GM19438 (cell line): ENCODE measurements at regions not wholly inside any gene's neighbourhood (a gene's known extent, or its start where the extent isn't known, plus 50 kb on each side); places are given as distances from the start of the nearest gene placed in this dataset.
"Not testable (repeated sequence)": the region's sequence is repeated elsewhere in the genome, so short reads cannot be mapped to it uniquely, and the experiment has no call there.

Source experiments
- ATAC-seq: cut with Tn5 transposase; IDR thresholded peaks from one replicate; pipeline ENCODE4 v1.9.1; 2021; ENCODE audit warnings: low read depth; ENCODE audit not compliant: unreplicated experiment

DNA sequence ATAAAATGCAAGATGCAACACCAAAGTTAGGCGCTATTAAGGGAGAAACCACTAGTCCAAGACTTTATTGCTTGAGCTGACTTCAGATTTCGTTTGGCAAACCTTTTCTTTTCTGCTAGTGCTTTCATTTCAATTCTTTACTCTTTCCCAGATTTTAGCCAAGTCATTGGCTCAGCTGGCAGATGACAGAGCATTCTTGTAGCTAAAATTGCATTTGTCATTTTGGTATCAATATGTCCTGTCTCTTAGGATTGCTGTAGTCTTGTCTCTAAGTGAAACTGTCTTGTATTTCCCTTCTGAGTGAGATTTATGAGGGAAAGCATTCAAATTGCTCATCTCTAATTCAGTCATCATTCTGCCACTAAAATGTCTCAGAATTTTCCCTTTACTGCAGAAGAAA, 335.1 kb downstream of the METTL4 start:
- no peak for ATAC-seq

DNA sequence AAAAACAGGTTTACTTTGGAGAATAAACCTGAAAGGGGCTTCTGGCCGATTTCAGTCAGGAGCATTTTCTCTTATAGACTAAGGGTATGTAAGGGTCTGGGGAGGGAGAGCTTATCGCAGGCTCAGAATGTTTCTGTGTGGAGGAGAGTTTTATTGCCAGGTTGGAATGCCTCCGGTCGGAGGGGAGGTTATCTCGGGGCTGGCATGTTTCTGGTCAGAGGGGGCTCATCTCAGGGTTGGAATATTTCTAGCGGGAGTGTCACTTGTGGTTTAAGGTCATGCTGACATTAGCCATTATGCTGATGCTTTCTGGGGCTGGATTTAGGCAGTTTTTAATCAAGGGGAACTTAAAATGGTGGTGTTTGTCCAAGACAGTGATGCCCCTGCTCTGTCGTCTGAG, 333.6 kb downstream of the METTL4 start:
- ATAC-seq, result no peak

DNA sequence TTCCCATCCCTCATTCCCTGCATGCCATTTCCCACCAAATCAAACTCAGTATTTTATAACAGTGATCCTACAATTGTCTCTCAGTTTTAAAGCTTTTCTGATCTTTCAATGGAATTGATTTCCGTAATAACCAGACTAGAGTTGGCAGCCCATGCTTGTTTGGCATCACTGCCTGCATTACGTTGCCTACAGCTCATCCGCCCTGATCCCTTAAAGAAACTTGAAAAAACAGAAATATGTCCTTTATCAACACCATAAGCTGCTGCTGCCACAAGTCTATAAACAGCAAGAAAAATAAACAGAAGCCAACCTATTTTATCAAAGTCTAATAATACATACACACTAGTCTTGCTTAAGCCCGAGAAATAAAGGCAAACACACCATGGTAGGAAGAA, 331.0 kb downstream of the METTL4 start:
- no peak for ATAC-seq

DNA sequence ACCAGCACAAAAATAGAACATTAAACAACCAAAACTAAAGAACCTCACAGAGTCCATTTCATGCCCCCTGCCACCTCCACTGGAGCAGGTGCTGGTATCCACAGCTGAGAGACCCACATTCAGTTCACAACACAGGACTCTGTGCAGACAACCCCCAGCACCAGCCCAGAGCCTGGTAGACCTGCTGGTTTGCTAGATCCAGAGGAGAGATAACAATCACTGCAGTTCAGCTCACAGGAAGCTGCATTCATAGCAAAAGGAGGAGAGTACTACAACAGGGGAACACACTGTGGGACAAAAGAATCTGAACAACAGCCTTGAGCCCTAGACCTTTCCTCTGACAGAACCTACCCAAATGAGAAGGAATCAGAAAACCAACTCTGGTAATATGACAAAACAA, 326.7 kb downstream of the METTL4 start:
- no peak for ATAC-seq

DNA sequence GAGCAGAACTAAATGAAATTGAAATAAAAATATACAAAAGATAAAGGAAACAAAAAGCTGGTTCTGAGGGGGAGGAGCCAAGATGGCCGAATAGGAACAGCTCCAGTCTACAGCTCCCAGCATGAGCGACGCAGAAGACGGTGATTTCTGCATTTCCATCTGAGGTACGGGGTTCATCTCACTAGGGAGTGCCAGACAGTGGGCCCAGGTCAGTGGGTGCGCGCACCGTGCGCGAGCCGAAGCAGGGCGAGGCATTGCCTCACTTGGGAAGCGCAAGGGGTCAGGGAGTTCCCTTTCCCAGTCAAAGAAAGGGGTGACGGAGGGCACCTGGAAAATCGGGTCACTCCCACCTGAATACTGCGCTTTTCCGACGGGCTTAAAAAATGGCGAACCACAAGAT, 324.2 kb downstream of the METTL4 start:
- ATAC-seq, result not testable (repeated sequence)

DNA sequence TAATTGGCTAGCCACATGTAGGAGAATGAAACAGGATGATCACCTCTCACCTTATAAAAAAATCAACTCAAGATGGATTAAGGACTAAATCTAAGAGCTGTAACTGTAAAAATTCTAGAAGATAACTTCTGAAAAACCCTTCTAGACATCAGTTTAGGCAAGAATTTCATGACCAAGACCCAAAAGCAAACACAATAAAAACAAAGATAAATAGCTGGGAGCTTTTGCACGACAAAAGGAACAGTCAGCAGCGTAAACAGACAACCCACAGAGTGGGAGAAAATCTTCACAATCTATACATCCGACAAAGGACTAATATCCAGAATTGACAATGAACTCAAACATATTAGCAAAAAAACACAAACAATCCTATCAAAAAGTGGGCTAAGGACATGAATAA, 316.3 kb downstream of the METTL4 start:
- no peak for ATAC-seq

DNA sequence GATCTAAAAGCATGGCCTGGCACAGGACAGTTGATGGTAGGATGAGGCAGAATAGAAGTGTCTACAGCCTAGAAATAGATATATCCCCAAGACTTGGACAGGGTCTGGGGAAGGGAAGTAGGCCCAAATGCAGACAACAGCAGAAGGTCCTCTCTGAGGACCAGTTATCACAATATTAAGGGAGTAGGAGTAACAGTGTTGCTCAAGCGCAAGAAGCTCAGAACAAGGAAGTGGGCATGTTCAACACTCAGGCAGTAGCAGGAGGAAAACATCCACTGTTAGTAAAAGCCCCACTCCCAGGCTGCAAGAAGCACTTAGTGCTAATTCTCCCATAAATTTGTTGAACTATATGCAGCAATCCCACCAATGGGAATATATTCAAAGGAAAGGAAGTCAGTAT, 314.7 kb downstream of the METTL4 start:
- ATAC-seq, result no peak

DNA sequence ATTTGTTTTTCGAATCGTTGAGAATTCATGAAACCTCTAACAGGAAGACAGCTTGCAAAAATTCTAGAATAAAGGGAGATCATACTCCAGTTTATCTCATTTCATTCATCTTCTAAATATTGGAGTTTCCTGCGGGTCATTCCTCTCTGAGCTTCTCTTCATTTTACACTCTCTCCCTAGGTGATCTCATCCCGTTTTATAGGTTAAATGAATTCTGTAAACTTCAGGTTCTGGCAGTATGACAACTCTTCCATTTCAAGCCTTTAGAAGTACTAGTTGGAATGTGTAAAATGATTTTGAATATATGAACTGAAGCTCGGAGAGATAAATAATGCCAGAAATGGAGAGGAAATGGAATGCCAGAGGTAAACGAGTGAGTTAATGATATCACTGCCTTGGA, 312.4 kb downstream of the METTL4 start:
- no peak for ATAC-seq

DNA sequence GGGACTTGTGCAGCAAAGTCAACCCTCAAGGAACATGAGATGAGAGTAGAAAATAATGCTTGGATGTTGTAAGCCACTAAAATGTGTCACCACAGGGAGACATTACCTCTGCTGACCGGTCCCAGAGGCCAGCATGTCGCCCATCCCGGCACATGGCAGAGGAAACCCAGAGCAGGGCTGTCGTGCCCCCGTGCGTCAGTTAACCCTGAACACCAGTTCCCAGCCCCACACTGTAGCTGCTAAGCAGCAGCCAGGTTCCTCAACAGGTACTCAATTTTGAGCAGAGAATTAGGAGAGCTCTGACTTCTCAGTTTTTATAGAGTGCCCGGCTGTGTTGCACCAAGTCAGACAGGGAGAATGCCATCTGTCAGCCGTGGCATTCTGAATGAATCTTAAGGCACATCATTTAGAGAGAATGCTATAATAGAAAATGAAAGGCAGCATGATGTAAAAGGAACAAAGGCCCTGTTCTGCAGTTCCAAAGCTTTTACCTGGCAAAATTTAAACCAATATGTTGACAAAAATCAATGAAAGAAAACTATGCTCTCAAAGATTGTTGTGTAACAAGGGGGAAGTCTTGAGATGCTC, 307.9 kb downstream of the METTL4 start:
- ATAC-seq, result no peak

DNA sequence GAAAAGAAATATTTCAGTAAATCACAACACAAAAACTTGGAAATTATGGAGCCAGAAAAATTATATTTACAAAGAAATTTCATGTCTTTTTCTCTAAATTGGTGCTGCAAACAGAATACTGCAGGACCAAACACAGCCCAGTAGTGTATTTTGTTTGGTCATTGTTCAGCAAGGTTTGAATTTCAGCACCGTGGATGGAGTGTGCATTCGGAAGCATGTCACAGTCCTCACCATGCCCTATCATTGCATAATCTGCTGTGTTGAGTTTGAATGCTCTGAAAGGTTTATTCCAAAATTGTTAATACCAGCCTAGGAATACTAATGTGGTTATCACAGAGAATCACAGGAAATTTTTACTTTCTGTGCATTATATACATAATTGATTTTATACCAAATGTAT, 296.7 kb downstream of the METTL4 start:
- no peak for ATAC-seq

DNA sequence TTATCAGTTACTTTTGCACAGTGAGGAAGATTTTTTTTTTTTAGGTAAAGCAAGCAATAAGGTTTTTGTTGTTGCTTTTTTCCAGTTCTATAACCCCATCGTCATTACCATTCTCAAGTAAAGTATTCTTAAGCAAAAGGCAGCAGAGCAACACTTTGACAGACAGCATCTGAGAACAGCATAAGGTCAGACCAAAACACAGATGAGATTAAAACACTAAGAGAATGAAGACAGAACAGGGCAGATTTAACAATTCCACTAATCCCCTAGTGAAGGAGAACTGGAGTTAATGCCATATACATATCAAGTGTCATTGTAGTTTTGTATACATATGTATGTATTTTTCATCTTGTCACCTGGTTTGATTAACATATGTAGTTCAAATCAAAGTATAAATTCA, 290.2 kb downstream of the METTL4 start:
- no peak for ATAC-seq

DNA sequence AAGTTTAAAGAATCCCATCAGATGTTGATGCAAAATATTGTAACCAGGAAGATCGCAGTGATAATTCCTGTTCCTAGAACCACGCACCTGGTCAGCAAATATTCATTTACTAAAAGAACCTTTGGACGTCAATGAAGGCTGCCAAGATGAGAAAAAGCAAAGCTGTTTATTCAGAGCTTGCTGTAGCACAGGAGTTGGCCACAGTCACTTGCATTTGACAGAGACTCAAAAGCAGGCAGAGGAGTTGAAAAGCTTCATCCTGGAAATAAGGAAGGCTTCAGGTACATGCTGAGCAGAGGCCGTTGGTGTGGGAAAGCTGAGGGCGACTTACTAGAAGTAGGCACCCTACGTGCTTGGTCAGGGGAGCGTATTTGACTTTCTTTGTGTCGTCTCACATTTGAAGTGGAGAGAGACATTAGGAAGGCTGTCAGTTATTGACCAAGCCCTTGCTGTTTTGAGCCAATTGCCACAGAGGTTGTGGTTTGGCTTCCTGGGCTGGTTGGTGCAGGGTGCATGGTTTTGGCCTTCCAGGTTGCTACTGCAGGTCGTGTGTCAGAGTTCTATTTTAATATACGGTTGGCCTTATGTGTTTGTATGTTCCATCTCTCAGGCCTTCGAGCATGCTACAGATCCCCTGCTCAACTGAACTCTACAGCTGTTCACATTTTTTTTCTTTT, 289.6 kb downstream of the METTL4 start:
- ATAC-seq, result no peak

DNA sequence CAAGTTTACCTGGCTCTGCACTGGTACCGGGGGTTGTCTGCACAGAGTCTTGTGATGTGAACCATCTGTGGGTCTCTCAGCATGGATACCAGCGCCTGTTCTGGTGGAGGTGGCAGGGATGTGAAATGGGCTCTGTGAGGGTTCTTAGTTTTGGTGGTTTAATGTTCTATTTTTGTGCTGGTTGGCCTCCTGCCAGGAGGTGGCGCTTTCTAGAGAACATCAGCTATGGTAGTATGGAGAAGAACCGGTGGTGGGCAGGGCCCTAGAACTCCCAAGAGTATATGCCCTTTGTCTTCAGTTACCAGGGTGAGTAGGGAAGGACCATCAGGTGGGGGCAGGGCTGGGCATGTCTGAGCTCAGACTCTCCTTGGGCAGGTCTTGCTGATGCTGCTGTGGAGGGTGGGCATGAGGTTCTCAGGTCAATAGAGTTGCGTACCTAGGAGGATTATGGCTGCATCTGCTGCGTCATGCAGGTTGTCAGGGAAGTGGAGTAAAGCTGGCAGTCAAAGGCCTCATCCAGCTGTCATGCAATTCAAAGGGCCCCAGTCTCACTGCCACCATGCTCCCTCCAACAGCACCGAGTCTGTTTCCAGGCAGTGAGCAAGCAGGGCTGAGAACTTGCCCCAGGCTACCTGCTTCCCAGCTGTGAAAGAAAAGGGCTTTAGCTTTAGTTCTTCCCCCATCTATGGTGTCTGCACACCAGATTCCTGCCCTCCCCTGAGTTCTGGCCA, 278.0 kb downstream of the METTL4 start:
- ATAC-seq, result no peak

DNA sequence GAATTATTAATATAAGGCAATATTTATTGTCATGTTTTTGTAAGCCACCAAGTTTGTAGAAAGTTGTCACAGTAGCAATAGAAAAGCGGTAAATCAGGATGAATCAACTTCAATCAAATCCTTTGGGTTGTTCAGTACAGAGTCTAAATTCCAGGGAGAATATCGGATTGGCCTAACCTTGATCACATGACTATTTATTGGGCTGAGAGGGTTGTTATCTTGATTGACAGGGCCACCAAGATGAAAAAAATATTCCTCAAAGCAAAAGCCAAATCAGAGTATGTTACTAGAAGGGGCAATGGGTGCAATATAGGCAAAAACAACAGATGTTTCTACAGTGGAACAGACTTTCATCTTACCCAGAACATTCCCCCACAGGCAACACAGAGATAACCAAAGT, 270.0 kb downstream of the METTL4 start:
- no peak for ATAC-seq

DNA sequence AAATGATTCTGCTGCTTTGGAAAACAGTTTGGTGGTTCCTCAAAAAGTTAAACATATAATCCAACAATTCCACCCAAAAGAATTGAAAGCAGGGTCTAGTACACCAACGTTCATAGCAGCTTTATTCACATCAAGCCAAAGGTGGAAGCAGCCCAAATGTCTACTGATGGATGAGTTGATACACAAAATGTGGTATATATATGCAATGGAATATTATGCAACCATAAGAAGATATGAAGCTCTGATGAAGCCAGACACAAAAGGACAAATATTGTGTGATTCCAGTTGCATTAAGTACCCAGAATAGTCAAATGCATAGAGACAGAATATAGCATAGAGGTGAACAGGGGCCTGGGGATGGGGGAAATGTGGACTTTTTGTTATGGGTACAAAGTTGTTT, 269.3 kb downstream of the METTL4 start:
- ATAC-seq, result no peak

DNA sequence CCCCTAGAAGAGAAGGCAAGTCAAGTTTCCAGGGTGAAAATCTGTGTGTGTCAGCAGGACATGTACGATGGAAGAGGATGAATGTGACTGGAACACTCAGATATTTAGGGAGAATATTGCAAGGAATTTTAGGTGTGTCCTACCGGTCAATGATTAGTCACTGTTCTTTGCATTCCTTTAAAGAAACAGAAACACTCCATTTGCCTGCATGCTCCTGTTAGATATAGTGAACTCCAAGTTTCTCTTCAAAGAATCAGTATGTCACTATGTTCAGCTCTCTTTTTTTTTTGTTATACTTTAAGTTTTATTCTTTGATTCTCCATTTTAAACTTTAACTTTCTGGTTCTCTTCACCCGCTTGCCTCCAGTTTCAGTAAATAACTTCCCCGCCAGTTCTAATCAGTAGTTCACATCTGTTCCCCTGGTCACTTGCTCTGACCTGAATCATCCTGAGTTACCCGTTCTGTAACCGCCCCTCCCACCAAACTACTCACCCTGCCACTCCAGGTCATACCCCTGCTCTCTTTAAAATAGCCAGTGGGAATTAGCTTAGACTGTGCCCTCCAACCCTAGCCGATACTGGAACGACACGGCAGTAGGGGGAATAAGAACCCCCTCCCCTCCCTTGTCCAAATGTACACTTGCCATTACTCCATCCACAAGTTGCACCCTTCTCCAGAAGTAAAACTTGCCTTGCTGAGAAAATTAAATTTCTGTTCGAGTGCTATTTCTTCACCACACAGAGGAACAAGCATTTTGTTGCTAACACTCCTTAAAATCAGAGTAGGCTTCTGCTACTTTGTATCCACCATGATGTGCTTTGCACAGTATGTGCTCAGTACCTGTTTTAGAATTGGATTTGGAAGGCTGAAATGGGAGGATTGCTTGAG, 268.4 kb downstream of the METTL4 start:
- ATAC-seq, result no peak

DNA sequence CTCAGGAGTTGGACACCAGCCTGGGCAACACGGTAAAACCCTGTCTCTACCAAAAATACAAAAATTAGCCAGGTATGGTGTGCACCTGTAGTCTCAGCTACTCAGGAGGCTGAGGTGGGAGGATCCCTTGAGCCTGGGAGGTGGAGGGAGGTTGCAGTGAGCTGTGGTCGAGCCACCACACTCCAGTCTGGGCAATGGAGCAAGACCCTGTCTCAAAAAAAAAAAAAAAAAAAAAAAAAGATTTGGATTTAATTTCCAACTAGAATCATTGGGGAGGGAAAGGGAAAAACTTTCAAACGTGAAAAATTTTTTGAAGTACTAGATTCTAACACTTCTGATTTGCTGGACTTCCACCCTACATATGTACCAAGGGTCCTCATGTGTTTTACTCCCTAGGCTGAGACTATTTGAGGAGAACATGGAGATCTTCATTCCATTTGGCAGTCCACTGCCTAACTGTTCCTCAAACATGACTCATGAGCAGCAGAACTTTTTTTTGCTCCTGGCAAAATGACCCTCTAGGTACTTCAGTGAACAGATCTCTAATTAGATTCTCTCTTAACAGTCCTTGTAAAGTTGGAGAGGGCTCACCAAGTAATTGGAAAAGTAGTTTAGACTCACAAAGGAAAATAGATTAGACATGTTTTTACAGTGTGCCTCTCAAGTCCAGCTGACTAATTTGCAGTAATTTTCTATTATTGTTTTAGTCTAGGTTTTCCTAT, 267.6 kb downstream of the METTL4 start:
- ATAC-seq, result no peak

DNA sequence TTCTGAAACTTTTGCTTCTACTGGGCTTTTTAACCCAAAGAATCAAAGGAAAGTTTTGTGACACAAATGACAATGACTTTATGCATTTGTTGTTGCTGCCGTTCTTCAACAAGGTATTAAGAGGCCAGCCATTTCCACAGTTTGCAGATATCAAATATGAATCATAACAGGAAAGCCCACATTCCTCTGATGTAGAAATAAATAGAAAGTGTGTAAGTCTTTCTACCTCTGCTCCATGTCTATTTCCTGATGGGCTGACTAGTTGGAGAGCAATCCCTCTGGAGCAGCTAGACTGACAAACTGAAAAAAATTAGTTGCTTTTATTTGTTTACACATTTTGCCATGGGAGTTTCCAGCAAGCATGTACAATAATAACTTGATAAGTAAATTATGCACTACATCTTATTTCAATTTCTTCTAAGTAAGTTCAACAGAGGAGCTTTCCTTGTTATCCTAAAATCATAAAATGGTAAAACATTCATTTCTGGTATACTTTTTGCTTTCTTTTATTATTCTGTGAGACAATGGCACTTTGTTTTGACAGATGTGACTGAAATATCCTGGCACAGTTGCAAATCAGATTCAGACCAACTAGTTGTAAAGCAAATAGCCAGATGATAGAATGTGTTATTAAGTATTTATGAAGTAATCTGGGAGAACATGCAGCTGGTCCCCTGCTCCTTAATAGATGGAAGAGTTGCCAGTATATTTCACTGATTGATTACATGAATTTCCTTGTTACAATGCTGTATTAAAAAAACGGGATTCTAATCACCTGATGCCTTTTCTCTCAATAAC, 266.7 kb downstream of the METTL4 start:
- no peak for ATAC-seq

DNA sequence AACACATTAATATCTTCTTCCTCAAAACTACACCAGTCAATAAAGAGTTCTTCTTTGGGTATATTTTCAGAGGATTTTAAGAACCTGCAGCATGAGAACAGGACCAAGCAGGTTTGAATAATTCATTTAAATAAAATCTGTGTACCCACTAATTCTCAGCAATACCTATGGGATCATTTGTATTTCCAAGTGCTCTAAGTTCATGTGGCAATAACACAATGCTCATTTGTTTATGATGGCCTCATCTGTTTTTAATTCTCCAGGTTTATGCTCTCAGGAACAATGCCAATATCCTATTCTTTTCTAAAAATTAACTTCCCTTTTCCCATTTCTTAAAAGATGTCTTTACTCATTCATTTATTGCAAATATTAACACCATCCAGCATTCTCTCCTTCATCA, 264.7 kb downstream of the METTL4 start:
- ATAC-seq, result no peak

DNA sequence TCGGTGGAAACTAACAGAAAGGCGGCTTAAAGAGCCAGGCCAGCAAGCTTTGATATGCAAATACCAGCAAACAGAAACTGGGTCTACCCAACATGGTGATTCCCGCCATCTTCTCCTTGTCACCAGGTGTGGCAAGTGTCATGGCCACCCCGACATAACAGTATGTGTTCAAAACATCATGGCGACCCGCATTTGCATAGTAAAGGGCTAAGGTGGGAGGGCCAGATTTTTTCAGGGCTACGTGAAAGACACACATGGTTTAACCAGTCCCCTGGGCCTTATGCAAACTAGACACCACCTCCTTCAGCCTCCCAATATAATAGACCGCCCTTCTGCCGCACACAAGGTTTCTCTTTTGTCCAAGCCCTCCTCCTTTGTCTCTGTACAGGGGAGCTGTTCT, 260.4 kb downstream of the METTL4 start:
- ATAC-seq, result no peak
